ENCODE measurements at regions not wholly inside any gene's neighbourhood (a gene's known extent, or its start where the extent isn't known, plus 50 kb on each side); places are given as distances from the start of the nearest gene placed in this dataset.
"Not testable (repeated sequence)": the region's sequence is repeated elsewhere in the genome, so short reads cannot be mapped to it uniquely, and the experiment has no call there.

DNA sequence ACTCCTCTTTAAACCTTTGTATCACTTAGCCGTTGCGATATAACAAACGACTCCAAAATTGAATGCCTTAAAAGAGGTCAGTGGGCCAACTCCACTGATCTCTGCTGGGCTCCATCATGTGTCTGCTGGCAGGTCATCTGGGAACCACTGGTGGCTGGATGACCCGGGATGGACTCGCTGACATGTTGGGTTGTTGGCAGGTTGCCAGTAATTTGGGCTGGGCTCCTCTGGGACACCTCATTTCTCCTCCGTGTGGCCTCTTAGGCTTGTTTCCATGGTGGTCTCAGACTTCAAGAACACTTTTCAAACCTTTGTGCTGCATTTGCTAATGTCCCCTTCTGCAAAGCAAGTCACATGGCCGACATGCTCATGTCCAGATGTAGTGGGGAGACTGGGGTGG, 139.3 kb upstream of the POU3F1 start:
- TF ChIP-seq, protein P1, sequence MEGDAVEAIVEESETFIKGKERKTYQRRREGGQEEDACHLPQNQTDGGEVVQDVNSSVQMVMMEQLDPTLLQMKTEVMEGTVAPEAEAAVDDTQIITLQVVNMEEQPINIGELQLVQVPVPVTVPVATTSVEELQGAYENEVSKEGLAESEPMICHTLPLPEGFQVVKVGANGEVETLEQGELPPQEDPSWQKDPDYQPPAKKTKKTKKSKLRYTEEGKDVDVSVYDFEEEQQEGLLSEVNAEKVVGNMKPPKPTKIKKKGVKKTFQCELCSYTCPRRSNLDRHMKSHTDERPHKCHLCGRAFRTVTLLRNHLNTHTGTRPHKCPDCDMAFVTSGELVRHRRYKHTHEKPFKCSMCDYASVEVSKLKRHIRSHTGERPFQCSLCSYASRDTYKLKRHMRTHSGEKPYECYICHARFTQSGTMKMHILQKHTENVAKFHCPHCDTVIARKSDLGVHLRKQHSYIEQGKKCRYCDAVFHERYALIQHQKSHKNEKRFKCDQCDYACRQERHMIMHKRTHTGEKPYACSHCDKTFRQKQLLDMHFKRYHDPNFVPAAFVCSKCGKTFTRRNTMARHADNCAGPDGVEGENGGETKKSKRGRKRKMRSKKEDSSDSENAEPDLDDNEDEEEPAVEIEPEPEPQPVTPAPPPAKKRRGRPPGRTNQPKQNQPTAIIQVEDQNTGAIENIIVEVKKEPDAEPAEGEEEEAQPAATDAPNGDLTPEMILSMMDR (IDR thresholded peaks at IDR 0.05; ENCODE audit: low read depth, low read length, missing control alignments): no peak
- no peak for DNase-seq (ENCODE audit: extremely low read depth, low read depth)
- no peak overlapping the region for H3K4me3 ChIP-seq (replicated peaks; ENCODE audit: low read depth, low read length)

DNA sequence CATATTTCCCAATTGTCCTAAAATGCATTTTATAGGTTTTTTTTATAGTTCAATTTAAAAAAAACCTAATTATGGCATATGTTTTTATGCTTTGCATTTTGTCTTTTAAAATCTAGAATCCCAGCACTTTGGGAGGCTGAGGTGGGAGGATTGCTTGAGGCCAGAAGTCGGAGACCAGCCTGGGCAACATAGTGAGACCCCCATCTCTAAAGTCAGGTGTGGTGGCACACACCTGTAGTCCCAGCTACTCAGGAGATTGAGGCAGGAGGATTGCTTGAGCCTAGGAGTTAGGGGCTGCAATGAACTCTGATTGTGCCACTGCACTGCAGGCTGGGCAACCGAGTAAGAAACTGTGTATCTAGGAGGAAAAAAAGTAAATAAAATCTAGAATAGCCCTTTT, 137.2 kb upstream of the POU3F1 start:
- H3K4me3 ChIP-seq (replicated peaks; ENCODE audit: low read depth, low read length): no peak overlapping the region
- TF ChIP-seq, protein P1 (IDR thresholded peaks at IDR 0.05; ENCODE audit: low read depth, low read length, missing control alignments): no peak
- DNase-seq (ENCODE audit: extremely low read depth, low read depth): no peak

DNA sequence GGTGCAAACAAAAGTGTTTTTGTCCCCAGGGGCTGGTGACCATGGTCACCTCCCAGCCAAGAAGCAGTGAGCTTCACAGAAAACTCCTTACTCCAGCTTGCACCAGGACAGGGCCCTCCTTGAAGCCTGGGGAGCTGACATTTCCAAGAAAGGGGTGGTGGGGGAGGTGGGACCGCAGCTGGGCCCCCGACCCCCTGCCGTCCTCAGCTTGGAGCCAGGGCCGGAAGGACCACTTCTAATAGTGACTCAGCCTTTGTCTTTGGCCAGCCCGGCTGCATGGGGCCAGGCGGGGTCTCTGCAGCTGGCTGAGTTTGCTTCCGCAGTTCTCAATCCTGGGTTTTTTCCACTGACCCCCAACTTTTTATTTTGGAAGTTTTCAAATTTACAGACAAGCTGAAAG, 136.5 kb upstream of the POU3F1 start:
- H3K4me3 ChIP-seq (replicated peaks; ENCODE audit: low read depth, low read length): no peak overlapping the region
- DNase-seq (ENCODE audit: extremely low read depth, low read depth): no peak
- TF ChIP-seq, protein P1 (IDR thresholded peaks at IDR 0.05; ENCODE audit: low read depth, low read length, missing control alignments): no peak

DNA sequence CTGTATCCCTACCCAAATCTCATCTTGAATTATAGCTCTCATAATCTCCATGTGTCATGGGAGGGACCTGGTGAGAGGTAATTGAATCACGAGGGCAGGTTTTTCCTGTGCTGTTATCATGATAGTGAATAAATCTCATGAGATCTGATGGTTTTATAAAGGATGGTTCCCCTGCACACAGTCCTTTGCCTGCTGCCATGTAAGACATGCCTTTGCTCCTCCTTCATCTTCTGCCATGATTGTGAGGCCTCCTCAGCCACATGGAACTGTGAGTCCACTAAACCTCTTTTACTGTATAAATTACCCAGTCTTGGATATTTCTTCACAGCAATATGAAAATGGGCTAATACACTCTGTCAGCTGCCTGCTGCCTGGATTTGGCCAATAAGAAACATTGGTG, 133.8 kb upstream of the POU3F1 start:
- not testable (repeated sequence) for DNase-seq (ENCODE audit: extremely low read depth, low read depth); H3K4me3 ChIP-seq (replicated peaks; ENCODE audit: low read depth, low read length)

DNA sequence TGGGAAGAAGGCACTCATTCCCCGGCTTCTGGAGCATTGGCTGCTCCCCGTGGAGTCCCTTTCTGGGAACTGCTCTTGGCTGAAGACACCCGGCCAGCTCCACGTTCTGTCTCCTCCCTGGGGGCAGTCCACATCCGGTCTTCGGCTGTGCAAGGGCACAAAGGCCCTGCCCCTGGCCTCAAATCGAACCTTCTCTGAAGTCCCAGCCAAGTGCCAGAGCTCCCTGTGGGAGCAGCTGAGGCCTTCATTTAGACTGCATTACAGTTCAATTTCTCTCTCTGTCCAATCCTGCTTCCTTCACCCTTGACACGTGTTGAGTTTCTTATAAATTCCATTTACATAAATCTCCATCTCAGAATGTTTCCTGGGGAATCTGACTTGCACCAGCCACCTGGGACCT, 132.9 kb upstream of the POU3F1 start:
- TF ChIP-seq, protein P1 (IDR thresholded peaks at IDR 0.05; ENCODE audit: low read depth, low read length, missing control alignments): no peak

DNA sequence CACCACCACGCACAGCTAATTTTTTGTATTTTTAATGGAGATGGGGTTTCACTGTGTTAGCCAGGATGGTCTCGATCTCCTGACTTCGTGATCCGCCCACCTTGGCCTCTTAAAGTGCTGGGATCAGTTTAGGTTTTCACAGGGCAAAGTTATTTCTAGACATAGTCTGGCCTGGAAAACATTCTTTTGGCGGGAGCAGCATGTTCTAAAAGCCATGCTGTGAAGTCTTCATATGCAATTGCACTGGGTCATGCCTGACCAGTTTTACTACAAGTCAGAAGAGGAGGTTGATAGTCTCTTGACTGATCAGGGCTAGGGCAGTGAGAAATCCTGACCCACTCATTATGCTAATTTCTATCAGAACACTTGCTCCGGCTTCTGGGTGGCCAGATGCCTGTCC, 131.6 kb upstream of the POU3F1 start:
- DNase-seq (ENCODE audit: extremely low read depth, low read depth): no peak
- TF ChIP-seq, protein P1 (IDR thresholded peaks at IDR 0.05; ENCODE audit: low read depth, low read length, missing control alignments): no peak
- no peak overlapping the region for H3K4me3 ChIP-seq (replicated peaks; ENCODE audit: low read depth, low read length)

More for the DNA sequence above, 132.9 kb upstream of the POU3F1 start:
- no peak for DNase-seq (ENCODE audit: extremely low read depth, low read depth)
- H3K4me3 ChIP-seq (replicated peaks; ENCODE audit: low read depth, low read length): no peak overlapping the region

DNA sequence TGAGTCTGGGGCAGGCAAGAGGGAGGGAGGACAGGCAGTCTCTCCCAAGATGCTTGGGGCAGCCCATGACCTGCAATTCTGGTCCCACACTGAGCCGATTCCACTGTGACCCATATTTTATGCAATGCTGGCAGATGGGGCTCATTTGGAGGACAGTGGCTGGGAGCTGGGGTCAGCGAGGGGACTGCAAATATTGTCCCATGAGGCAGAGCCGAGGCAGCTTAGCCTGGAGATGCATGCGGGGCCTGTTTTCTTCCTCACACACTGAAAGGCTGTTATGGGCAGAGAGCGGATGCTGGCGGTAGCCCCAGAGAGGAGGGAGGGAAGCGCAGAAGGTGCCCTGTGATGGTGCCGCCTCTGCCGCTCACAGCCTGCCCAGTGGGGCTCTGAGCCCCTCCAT, 128.5 kb upstream of the POU3F1 start:
- no peak overlapping the region for H3K4me3 ChIP-seq (replicated peaks; ENCODE audit: low read depth, low read length)
- TF ChIP-seq, protein P1 (IDR thresholded peaks at IDR 0.05; ENCODE audit: low read depth, low read length, missing control alignments): no peak
- no peak for DNase-seq (ENCODE audit: extremely low read depth, low read depth)
